ENCODE measurements at regions not wholly inside any gene's neighbourhood (a gene's known extent, or its start where the extent isn't known, plus 50 kb on each side); places are given as distances from the start of the nearest gene placed in this dataset.
A peak's percentile ranks its signal among the peaks of the same experiment; 100 is the strongest.
"Not testable (repeated sequence)": the region's sequence is repeated elsewhere in the genome, so short reads cannot be mapped to it uniquely, and the experiment has no call there.

DNA sequence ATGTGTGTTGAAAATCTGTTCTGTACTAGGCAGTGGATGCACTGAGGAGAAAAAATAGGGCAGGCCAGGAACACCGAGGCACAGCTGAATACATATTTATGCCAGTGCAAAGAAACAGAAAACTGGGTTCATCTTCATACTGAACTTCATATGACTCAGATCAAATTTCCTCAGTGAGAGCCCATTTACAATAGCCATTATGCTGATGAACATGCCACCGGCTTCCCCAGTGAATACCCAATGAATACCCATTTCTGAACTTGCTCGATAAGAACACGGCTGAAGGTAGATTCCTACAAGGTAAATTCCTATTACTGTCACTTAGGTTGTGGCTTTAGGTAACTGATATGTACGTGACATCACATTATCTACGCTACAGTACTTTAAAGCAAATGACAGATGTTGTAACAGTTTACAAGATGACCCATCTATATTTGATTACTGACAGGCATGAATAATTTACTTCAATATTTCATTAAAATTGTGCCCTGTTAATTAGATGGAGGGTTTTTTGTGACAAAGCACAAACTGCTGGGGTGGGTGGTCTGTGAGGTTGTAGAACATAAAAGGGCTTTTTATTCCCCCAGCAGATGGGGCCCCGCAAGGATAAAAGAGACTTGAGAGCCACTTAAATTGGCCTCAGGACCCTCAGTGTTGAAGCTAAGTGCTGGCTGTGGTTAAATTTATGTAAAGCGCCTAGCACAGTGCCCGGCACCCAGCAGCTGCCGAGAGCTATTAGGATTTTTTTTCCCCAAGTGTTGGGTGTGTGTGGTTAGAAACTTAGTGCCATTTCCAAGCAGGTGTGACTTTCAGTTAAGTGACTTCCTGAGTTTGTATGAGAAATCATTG lies 264.5 kb downstream of the CD83 start:
- ATAC-seq: peak; percentile 72
- Mint-ChIP-seq H3K27me3 (peaks cover 18% of the 10 kb centered on the region), H3K4me3 (no peak overlapping the region), H3K4me1 (peaks cover 42% of the 10 kb centered on the region), H3K9me3 (no peaks in the 10 kb centered on the region), H3K27ac (peak overlapping the region in 1 of 2 donors; percentile 71)
- no peak for DNase-seq

DNA sequence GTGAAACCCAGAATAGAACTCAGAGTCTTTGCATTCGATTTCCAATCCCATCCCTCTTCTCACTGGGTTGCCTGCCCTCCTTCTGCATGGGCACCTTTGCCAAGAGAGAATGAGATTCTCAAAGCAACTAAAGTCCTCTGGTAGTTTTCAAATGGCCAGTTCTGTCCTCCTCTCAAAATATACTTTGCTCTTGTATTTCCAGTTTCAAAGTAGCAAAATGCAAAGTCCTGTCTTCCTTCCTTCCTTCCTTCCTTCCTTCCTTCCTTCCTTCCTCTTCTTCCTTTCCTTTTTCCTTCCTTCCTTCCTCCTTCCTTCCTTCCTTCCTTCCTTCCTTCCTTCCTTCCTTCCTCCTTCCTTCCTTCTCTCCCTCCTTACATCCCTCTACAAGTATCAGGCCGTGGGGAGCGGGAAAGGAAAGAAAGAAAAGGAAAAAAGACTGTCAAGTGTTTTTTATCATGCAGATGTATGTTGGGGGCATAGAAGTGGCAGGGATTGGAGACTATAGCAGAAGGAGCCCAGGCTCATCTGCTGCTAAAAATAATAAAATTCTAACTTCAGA lies 265.2 kb downstream of the CD83 start:
- Mint-ChIP-seq H3K9me3 (no peaks in the 10 kb centered on the region), H3K4me3 (no peak overlapping the region), H3K27me3 (peaks cover 18% of the 10 kb centered on the region), H3K4me1 (peaks cover 42% of the 10 kb centered on the region), H3K27ac (no peak overlapping the region)
- ATAC-seq (no peak), DNase-seq (no peak)

DNA sequence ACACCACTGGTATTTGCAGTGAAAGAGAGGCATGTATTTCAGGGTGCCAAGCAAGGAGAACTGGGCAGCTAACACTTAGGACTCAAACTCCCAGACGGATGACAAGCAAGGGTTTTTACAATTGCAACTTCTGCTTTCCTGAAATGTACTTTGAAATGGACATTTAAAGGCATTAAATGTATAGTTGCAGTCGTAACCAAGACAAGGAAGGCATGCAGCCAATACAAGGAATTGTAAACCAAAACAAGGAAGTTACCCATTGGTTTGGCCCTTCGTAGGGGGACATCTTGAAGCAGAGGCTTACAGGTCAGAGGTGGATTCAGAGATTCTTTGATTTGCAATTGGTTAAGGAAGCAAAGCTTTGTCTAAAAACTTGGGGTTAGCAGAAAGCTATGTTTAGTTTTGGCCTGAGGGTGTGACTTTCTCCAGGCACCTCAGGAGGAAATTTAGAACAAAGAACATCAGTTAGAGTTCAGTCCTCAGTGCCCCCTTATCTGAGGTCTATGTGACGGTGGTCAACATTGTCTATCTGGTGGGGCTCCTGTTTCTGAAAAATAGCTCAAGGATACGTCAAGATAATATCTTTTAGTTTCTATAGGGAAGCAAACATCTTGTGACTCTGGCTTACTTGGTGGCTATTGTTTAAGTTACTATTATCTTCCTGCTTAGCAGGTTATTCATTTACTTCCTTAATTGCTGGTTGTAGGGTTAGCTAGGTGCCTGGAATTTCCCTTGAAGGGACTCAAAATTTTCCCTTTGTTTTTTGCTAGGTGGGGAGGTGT lies 266.0 kb downstream of the CD83 start:
- H3K9me3 Mint-ChIP-seq: no peaks in the 10 kb centered on the region
- H3K27ac Mint-ChIP-seq: no peak overlapping the region
- ATAC-seq (no peak), DNase-seq (no peak)
- H3K27me3 Mint-ChIP-seq: peaks cover 18% of the 10 kb centered on the region
- H3K4me3 Mint-ChIP-seq: no peak overlapping the region
- H3K4me1 Mint-ChIP-seq: peaks cover 42% of the 10 kb centered on the region

DNA sequence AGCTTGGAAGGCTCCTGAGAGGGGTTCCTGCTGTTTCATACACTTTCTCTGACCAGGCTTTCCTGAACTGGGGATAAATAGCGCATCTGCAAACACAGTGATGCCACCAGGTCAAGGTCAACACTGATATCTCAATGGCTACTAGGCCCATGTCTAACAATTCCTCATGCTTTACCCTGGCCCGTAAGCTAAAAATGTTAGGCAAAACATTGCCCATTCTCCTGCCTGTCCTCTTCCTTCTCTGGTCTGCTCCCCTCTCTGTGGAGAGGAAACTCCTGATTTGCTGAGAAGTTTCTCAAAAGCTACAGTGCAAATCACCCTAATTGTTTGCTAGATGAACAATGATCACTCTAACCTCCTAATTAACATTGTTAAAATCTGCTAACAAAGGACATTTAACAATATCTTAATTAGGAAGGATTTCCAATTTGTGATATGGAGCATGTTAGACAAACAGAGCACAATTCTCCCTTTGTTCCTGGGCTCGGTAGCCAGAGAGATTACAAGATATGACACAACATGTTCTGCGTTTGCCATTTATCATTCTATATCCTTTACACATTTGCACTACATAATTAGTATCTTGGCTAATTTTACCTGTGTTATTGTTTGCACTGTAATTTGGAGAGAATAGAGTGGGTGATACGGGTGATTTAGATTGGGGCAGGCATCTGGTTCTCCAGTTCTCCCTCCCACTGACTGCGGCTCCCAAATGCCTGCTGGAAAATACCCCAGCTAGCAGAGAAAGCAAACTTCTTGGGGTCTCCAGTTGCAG lies 266.8 kb downstream of the CD83 start:
- H3K27ac Mint-ChIP-seq: no peak overlapping the region
- peaks cover 42% of the 10 kb centered on the region for H3K4me1 Mint-ChIP-seq
- no peak overlapping the region for H3K4me3 Mint-ChIP-seq
- DNase-seq (no peak), ATAC-seq (no peak)
- no peaks in the 10 kb centered on the region for H3K9me3 Mint-ChIP-seq
- H3K27me3 Mint-ChIP-seq: peaks cover 18% of the 10 kb centered on the region

DNA sequence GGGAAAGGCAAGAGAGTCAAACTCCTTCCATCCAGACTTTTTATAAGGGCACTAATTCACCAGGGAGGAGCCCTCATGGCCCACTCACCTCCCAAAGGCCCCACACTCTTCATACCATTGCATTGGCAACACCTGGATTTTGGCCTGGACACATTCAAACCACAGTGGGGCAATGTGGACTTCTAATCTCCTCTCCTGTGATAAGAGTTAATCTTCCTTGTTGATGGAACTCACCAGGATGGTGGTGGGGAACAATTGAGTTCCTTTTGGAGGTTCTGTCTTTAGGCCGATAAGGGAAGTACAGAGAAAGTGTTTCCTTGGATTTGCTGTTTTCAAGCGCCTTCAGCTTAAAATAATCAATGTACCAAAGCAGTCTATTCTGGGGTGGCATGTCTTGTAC lies 268.7 kb downstream of the CD83 start:
- no peak for DNase-seq
- Mint-ChIP-seq H3K27ac (no peak overlapping the region), H3K27me3 (peaks cover 3% of the 10 kb centered on the region), H3K4me3 (no peak overlapping the region), H3K9me3 (no peaks in the 10 kb centered on the region), H3K4me1 (peaks cover 31% of the 10 kb centered on the region)
- no peak for ATAC-seq

DNA sequence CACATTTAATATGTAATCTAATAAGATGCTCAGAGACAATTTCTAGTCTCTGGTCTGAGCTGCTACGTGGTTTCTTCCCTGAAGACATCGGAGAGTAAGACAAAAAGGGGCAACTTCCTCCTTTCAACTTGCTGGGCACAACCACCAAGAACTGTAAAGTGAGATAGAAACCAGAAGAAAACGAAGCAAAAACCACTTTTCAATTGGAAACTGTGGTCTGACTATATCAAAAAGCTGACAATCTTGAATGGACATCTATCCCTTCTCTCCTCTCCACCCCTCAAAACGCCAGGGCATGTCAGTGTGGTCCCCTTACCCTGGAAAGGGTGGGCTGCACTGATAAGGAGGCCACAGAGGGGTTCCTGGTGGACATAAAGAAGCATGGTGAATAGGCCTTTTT lies 269.1 kb downstream of the CD83 start:
- Mint-ChIP-seq H3K4me3 (no peak overlapping the region), H3K4me1 (peaks cover 27% of the 10 kb centered on the region), H3K9me3 (no peaks in the 10 kb centered on the region), H3K27ac (no peak overlapping the region), H3K27me3 (no peaks in the 10 kb centered on the region)
- DNase-seq: no peak
- no peak for ATAC-seq

DNA sequence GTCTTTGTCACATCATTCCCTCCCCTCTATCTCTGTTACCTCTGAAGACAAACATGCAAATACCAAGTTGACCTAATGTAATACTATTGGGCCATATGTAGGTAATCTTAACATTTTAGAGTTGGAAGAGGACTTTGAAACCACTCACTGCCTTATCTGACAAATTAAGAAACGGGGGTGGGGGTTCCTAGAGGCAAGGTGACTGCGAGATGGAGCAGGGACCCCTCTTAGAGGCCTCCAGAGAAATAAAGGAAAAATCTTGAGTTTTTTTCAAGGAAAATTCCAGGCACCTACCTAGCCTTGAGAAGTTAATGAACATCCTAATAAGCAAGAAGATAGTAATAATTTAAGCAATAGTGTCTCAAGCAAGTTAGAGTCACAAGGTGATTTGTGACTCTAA lies 270.8 kb downstream of the CD83 start:
- H3K27me3 Mint-ChIP-seq: no peaks in the 10 kb centered on the region
- H3K4me3 Mint-ChIP-seq: no peak overlapping the region
- no peak overlapping the region for H3K27ac Mint-ChIP-seq
- H3K9me3 Mint-ChIP-seq: no peaks in the 10 kb centered on the region
- DNase-seq (no peak), ATAC-seq (no peak)
- H3K4me1 Mint-ChIP-seq: peaks cover 12% of the 10 kb centered on the region

DNA sequence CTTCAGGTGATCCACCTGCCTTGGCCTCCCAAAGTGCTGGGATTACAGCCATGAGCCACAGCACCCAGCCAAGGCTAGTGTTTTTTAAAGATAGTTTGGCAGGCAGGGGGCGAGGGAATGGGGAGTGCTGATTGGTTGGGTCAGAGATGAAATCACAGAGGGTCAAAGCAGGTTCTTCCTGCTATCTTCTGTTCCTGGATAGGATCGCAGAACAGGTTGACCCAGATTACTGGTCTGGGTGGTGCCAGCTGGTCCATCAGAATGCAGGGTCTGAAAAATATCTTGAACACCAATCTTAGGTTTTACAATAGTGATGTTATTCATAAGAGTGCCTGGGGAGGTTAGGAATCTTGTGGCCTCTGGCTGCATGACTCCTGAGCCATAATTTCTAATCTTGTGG lies 272.2 kb downstream of the CD83 start:
- H3K4me1 Mint-ChIP-seq: peaks cover 12% of the 10 kb centered on the region
- ATAC-seq, DNase-seq, H3K27me3 Mint-ChIP-seq, H3K9me3 Mint-ChIP-seq, H3K4me3 Mint-ChIP-seq, H3K27ac Mint-ChIP-seq: not testable (repeated sequence)

DNA sequence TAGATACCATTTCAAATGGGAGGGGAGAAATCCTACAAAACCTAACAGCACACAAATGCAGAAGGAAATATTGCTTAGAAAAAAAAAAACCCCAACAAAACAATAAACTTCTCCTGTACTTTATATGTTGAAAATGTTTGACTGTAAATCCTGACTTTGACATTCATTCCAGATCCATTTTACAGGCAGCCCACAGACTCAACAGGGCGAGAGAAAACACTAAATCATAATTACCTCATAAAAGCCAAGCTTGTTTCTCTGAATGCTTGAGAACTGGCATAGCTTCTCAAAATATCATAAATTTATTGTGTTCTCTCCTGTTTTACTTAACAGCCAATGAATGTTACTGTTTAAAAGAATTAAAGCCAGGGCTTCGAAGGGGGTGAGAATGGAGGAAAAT lies 273.2 kb downstream of the CD83 start:
- Mint-ChIP-seq H3K27ac (no peak overlapping the region), H3K4me1 (peaks cover 12% of the 10 kb centered on the region), H3K27me3 (no peaks in the 10 kb centered on the region), H3K9me3 (no peaks in the 10 kb centered on the region), H3K4me3 (no peak overlapping the region)
- DNase-seq (no peak), ATAC-seq (no peak)

DNA sequence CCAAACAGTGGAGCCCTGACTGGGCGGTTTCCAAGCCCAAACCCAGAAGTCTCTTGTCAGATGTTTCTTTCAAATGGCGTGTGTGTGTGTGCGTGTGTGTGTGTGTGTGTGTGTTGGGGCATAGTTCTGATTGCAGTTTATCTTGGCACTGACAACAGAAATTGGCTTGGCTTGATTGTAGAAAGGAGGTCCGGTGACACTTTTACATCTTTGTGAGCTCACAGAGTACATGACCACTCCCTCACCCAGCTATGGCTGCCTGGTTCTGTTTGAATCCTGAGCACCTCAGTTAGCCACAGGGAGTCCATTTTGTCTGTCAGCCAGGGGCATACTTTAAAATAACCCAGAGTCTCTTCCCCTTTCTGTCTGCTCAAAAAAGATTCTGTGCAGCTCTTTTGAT lies 276.3 kb downstream of the CD83 start:
- DNase-seq: no peak
- H3K27me3 Mint-ChIP-seq: no peaks in the 10 kb centered on the region
- H3K27ac Mint-ChIP-seq: no peak overlapping the region
- H3K4me3 Mint-ChIP-seq: no peak overlapping the region
- H3K4me1 Mint-ChIP-seq: peaks cover 9% of the 10 kb centered on the region
- no peak for ATAC-seq
- H3K9me3 Mint-ChIP-seq: no peaks in the 10 kb centered on the region

DNA sequence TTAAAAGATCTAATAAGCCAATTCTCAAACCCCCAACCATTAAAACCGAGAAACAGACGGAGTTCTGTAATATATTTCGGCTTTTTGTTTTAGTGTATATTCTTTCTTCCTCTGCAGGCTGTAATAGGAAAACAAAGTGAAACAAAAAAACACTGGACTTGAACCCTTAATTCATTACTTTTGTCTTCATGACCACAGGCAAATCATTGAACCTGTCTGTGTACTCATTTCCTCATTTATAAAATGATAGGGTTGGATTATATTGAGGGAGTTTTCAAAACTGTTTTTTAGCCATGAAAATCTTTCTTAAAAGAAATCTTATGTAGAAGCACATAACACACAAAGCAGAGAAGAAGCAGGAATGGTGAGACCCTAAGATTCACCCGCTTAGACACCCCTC lies 278.8 kb downstream of the CD83 start:
- H3K27ac Mint-ChIP-seq: no peak overlapping the region
- no peaks in the 10 kb centered on the region for H3K27me3 Mint-ChIP-seq
- no peak for ATAC-seq
- no peaks in the 10 kb centered on the region for H3K9me3 Mint-ChIP-seq
- peaks cover 4% of the 10 kb centered on the region for H3K4me1 Mint-ChIP-seq
- DNase-seq: no peak
- H3K4me3 Mint-ChIP-seq: no peak overlapping the region

DNA sequence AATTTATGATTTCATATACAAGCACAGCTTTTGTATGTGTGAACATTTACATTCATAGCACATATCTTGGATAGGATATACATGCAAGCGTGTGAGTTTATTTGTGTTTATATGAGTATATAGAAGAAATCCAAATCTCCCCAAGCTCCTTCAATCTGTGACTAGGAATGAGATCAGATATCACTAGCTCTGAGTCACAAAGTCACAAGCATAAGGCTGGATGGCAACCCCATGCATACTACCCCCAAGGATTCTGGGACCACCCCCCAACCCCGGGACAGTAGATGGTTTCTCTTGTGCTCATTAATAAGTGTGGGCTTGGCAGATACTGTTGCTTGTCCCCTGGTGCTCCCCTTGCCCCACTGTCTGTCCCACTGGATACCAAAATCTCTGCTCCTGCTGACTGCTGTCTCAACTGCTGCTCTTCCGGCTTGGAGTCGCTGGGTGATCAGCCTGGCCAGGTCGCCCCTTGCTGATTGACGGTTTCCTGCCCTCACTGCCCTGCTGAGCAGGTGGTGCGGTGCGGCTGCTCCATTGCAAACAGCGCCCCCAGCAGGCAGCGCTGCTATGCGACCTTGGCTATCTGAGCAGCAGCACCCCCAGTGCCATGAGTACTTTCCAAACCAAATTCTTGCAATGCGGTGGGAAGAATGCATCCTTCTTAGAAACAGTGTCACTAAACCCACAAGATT lies 279.4 kb downstream of the CD83 start:
- H3K9me3 Mint-ChIP-seq: no peaks in the 10 kb centered on the region
- peaks cover 4% of the 10 kb centered on the region for H3K4me1 Mint-ChIP-seq
- no peaks in the 10 kb centered on the region for H3K27me3 Mint-ChIP-seq
- no peak for ATAC-seq
- DNase-seq: peak in 1 of 2 donors; percentile 13
- H3K4me3 Mint-ChIP-seq: no peak overlapping the region
- no peak overlapping the region for H3K27ac Mint-ChIP-seq

DNA sequence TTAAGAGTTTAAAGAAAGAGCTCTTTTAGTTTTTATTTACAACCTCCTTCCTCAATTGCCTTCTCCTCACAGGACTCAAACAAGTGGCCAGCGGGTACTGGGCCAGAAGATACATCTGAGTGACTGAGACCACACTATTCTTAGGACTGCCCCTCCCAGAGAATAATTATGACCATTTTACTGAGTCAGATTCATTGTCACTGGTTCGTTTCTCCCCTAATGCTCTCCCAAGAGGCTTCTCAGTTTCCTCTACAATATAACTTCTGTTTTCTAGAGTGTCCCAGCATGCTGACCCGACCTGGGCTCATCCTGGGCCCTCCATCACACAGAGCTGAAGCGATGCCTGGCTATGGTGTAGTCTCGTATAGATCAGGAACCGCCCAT lies 279.9 kb downstream of the CD83 start:
- ATAC-seq (no peak), DNase-seq (no peak)
- Mint-ChIP-seq H3K4me1 (peaks cover 4% of the 10 kb centered on the region), H3K9me3 (no peaks in the 10 kb centered on the region), H3K27ac (no peak overlapping the region), H3K4me3 (no peak overlapping the region), H3K27me3 (no peaks in the 10 kb centered on the region)

DNA sequence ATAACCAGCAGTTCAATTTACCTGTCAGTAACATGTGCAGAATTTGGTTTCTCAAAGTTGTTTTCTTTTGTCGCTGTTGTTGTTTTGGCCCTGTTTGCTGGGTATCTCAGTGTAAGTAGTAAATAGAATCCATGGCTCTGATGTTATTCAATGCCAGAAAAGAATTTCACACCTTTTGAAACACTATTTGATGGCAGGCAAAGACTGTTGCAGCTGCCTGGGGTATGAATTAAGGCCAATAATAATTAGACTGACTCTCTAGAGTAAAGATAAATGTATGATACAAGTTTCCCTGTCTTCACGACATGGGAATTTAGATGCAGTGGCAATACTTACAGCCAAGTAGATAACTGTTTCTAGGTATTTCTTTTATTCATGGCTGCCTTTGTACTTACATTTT lies 281.4 kb downstream of the CD83 start:
- peaks cover 4% of the 10 kb centered on the region for H3K4me1 Mint-ChIP-seq
- H3K27me3 Mint-ChIP-seq: no peaks in the 10 kb centered on the region
- H3K4me3 Mint-ChIP-seq: no peak overlapping the region
- no peaks in the 10 kb centered on the region for H3K9me3 Mint-ChIP-seq
- no peak overlapping the region for H3K27ac Mint-ChIP-seq
- ATAC-seq (no peak), DNase-seq (no peak)

DNA sequence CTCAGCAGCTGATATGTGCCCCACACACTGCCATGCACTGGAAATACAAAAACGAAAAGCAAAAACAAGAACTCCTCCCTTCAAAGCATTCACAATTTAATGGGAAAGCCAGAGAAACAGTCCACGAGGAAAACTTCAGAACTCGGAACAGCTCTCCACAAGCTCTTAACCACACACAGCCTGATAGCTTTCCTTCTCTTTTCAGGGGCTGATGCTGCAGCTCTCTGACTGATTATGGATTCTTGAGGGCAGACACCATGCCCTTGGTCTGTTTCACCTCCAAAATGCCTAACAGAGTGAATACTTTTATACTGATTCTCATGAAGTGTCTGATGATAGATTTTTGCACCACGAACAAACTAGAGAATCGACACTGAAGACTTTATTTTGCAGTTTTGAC lies 282.1 kb downstream of the CD83 start:
- Mint-ChIP-seq H3K27me3 (no peaks in the 10 kb centered on the region), H3K4me3 (no peak overlapping the region), H3K9me3 (no peaks in the 10 kb centered on the region), H3K27ac (no peak overlapping the region), H3K4me1 (peaks cover 4% of the 10 kb centered on the region)
- ATAC-seq: no peak
- no peak for DNase-seq

Measured in stimulated activated naive CD8-positive, alpha-beta T cell treated with anti-CD3 and anti-CD28 coated beads, Interleukin-15, amount 100 ng/mL, for 72 hours (primary cell).